KMS-11 (cell line): ENCODE measurements at regions not wholly inside any gene's neighbourhood (a gene's known extent, or its start where the extent isn't known, plus 50 kb on each side); places are given as distances from the start of the nearest gene placed in this dataset.

Experiments used
- H2AFZ ChIP-seq: fragments of 200-600 bp; sonication (generic); 2 replicates; pipeline ENCODE4 v1.6.1; 2016; ENCODE audit warnings: antibody characterized with exemption, mixed run types, low read depth
- H3K27ac ChIP-seq: fragments of 200-600 bp; sonication (generic); 2 replicates; pipeline ENCODE4 v1.6.1; 2016; ENCODE audit warnings: mild to moderate bottlenecking, mixed run types
- H3K27me3 ChIP-seq: fragments of 200-600 bp; sonication (generic); 2 replicates; pipeline ENCODE4 v1.6.1; 2017; ENCODE audit warnings: mild to moderate bottlenecking, low read depth, mixed run types, moderate library complexity; ENCODE audit not compliant: insufficient read depth
- H3K36me3 ChIP-seq: fragments of 200-600 bp; sonication (generic); 2 replicates; pipeline ENCODE4 v1.6.1; 2017; ENCODE audit warnings: mild to moderate bottlenecking, mixed run types; ENCODE audit not compliant: insufficient read depth
- H3K4me1 ChIP-seq: fragments of 200-600 bp; sonication (generic); 2 replicates; pipeline ENCODE4 v1.6.1; 2016; ENCODE audit warnings: mild to moderate bottlenecking, low read depth, mixed run types; ENCODE audit not compliant: poor library complexity, severe bottlenecking
- H3K4me2 ChIP-seq: fragments of 200-600 bp; sonication (generic); 2 replicates; pipeline ENCODE4 v1.7.0; 2016; ENCODE audit warnings: mild to moderate bottlenecking, mixed run types
- H3K4me3 ChIP-seq: fragments of 200-600 bp; sonication (generic); IDR thresholded peaks from 2 replicates; pipeline ENCODE4 v1.6.1; 2017; ENCODE audit warnings: low read depth, low read length, mixed read lengths; ENCODE audit not compliant: insufficient read depth
- H3K79me2 ChIP-seq: fragments of 200-600 bp; sonication (generic); 2 replicates; pipeline ENCODE4 v1.6.1; 2016; ENCODE audit warnings: low read depth, mixed run types; ENCODE audit not compliant: insufficient read depth
- H3K9ac ChIP-seq: fragments of 200-600 bp; sonication (generic); 2 replicates; pipeline ENCODE4 v1.6.1; 2016; ENCODE audit warnings: mild to moderate bottlenecking, mixed run types
- H4K20me1 ChIP-seq: fragments of 200-600 bp; sonication (generic); 2 replicates; pipeline ENCODE4 v1.6.1; 2016; ENCODE audit warnings: mild to moderate bottlenecking, mixed run types; ENCODE audit not compliant: insufficient read depth
- TF ChIP-seq, protein P1 (sequence below): fragments of 200-600 bp; sonication (generic); conservative IDR thresholded peaks from 2 replicates; pipeline ENCODE4 v1.6.1; 2017; ENCODE audit warnings: low read depth, mild to moderate bottlenecking, antibody characterized with exemption, low read length, moderate library complexity, mixed read lengths

- Histone ChIP-seq H3K4me1 (no peaks in the 10 kb centered on the region), H3K36me3 (no peaks in the 10 kb centered on the region), H3K9ac (no peak overlapping the region), H3K4me2 (no peak overlapping the region), H3K4me3 (no peak overlapping the region), H3K79me2 (no peaks in the 10 kb centered on the region), H4K20me1 (no peaks in the 10 kb centered on the region), H3K27me3 (no peaks in the 10 kb centered on the region), H2AFZ (no peak overlapping the region), H3K27ac (no peak overlapping the region)
- TF ChIP-seq, protein P1, sequence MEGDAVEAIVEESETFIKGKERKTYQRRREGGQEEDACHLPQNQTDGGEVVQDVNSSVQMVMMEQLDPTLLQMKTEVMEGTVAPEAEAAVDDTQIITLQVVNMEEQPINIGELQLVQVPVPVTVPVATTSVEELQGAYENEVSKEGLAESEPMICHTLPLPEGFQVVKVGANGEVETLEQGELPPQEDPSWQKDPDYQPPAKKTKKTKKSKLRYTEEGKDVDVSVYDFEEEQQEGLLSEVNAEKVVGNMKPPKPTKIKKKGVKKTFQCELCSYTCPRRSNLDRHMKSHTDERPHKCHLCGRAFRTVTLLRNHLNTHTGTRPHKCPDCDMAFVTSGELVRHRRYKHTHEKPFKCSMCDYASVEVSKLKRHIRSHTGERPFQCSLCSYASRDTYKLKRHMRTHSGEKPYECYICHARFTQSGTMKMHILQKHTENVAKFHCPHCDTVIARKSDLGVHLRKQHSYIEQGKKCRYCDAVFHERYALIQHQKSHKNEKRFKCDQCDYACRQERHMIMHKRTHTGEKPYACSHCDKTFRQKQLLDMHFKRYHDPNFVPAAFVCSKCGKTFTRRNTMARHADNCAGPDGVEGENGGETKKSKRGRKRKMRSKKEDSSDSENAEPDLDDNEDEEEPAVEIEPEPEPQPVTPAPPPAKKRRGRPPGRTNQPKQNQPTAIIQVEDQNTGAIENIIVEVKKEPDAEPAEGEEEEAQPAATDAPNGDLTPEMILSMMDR: no peak
Measured at GRCh38 chr4:159684061-159684460, 581.2 kb downstream of the RAPGEF2 start.

DNA sequence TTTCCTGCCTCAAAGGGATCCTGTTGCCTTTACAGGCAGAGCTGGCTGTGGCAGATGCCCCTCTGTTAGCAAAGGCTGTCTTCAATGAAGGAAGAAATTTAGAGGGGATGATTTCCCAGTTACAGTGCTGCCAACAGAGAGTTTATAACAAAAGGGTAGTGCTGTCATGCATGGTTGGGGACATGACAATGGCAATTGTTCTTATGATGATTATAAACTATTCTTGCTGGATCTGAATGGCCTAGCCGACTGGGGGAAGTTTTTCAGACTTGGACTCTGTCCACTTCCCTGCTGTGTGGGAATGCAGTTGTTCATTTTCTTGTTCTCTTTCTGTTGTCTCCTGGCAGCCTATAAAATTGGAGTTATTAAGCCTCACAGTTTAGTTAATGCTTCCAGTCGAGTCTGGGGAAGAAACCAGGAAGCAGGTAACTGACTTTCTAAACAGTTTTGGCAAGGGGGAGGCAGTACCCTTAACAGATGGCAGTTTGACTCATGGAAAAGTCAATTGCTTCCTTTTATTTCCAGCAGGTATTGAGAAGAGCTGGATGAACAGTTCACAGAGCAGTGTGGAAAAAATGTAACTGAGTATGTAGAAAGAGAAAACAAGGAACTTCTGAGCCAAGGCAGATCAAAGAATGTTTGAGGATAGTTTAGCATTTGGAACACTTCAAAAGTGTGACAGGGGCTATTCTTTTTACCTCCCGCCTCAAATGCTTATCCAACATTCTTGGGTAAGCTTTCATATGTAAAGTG lies 582.6 kb downstream of the RAPGEF2 start:
- H3K4me1 ChIP-seq: no peaks in the 10 kb centered on the region
- H3K4me3 ChIP-seq: no peak overlapping the region
- no peaks in the 10 kb centered on the region for H4K20me1 ChIP-seq
- H3K36me3 ChIP-seq: no peaks in the 10 kb centered on the region
- no peak overlapping the region for H2AFZ ChIP-seq
- no peaks in the 10 kb centered on the region for H3K79me2 ChIP-seq
- TF ChIP-seq, protein P1: no peak
- H3K9ac ChIP-seq: no peak overlapping the region
- no peak overlapping the region for H3K4me2 ChIP-seq
- H3K27ac ChIP-seq: no peak overlapping the region
- H3K27me3 ChIP-seq: no peaks in the 10 kb centered on the region

GRCh38 chr4:159689526-159689925 lies 586.6 kb downstream of the RAPGEF2 start:
- no peak overlapping the region for H2AFZ ChIP-seq
- H4K20me1 ChIP-seq: no peaks in the 10 kb centered on the region
- H3K27me3 ChIP-seq: no peaks in the 10 kb centered on the region
- H3K4me3 ChIP-seq: no peak overlapping the region
- TF ChIP-seq, protein P1: no peak
- H3K79me2 ChIP-seq: no peaks in the 10 kb centered on the region
- H3K4me1 ChIP-seq: no peaks in the 10 kb centered on the region
- no peak overlapping the region for H3K9ac ChIP-seq
- H3K4me2 ChIP-seq: no peak overlapping the region
- no peaks in the 10 kb centered on the region for H3K36me3 ChIP-seq
- H3K27ac ChIP-seq: no peak overlapping the region

DNA sequence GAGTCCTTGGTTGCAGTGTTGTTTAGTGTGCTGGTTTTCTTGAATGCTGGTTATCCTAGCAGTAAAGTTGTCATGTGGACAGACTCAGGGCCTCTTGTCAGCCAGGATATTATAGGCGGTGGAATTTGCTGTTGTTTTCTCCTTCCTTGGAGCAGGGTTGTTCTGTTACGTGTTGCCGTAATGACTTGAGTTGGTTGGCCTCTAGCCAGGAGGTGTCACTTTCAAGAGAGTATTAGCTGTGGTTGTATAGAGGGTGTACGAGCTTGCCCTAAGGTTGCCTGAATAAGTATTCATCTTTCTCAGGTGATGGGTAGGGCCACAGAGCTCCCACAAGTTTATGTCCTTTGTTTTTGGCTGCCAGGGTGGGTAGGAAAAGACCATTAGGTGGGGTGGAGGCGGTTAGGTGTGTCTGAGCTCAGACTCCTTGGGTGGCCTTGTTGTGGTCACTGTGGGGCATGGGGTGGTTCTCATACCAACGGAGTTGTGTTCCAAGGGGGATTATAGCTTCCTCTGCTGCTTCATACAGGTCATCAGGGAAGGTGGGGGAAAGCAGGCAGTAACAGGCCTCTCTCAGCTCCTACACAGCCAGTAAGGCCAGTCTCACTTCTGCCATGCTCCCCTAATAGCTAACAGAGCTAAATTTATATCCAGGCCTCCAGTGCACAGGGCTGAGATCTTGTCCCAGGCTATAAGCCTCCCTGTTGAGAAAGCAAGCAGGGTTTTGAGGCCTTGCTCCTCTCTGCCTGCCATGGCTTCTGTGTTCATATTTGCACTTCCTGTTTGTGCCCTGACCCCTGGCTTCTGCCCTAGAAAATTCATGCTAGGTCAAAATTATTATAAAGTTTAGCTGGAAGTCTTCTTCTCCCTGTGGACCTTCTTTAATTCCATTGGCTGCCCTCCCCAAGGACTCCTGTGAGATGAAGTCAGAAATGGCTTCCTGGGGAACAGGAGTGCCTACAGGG lies 594.7 kb downstream of the RAPGEF2 start:
- Histone ChIP-seq H3K79me2 (no peaks in the 10 kb centered on the region), H4K20me1 (no peaks in the 10 kb centered on the region), H3K4me1 (no peaks in the 10 kb centered on the region), H3K27ac (no peak overlapping the region), H3K4me2 (no peak overlapping the region), H2AFZ (no peak overlapping the region), H3K36me3 (no peaks in the 10 kb centered on the region), H3K9ac (no peak overlapping the region), H3K27me3 (no peaks in the 10 kb centered on the region), H3K4me3 (no peak overlapping the region)
- TF ChIP-seq, protein P1: no peak
